ENCODE measurements at regions not wholly inside any gene's neighbourhood (a gene's known extent, or its start where the extent isn't known, plus 50 kb on each side); places are given as distances from the start of the nearest gene placed in this dataset.
"Not testable (repeated sequence)": the region's sequence is repeated elsewhere in the genome, so short reads cannot be mapped to it uniquely, and the experiment has no call there.

DNA sequence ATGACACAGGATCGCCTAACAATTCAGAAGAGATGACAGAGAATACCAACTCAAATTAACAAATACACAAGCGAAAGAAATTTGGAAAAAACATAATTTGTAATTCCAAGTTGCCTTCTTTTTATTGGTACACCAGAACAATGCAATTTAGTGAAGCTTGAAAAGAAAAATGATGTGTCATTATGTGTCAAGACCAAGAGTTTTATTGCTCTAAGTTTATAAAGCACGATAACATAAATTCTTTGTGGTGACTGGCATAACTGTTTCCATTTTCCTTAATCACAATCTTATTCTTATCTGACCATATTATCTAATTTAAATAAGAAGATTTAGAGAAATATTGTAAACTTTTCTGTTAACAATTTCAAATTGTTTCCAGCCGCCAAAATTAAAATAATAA lies 273.2 kb upstream of the TECRL start:
- H3K36me3 ChIP-seq: no peaks in the 10 kb centered on the region
- DNase-seq: no peak
- H3K27ac ChIP-seq: no peak overlapping the region
- TF ChIP-seq POLR2A (IDR thresholded peaks at IDR 0.05): no peak
- TF ChIP-seq, protein P1, sequence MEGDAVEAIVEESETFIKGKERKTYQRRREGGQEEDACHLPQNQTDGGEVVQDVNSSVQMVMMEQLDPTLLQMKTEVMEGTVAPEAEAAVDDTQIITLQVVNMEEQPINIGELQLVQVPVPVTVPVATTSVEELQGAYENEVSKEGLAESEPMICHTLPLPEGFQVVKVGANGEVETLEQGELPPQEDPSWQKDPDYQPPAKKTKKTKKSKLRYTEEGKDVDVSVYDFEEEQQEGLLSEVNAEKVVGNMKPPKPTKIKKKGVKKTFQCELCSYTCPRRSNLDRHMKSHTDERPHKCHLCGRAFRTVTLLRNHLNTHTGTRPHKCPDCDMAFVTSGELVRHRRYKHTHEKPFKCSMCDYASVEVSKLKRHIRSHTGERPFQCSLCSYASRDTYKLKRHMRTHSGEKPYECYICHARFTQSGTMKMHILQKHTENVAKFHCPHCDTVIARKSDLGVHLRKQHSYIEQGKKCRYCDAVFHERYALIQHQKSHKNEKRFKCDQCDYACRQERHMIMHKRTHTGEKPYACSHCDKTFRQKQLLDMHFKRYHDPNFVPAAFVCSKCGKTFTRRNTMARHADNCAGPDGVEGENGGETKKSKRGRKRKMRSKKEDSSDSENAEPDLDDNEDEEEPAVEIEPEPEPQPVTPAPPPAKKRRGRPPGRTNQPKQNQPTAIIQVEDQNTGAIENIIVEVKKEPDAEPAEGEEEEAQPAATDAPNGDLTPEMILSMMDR (IDR thresholded peaks at IDR 0.05): no peak
- intact Hi-C loops (cut with DNase I; ENCODE audit: low total_unique reads): no loop called here
- H3K9me3 ChIP-seq: no peaks in the 10 kb centered on the region
- no peak overlapping the region for H3K4me3 ChIP-seq
- H3K4me1 ChIP-seq: no peaks in the 10 kb centered on the region
- H3K27me3 ChIP-seq: no peaks in the 10 kb centered on the region

DNA sequence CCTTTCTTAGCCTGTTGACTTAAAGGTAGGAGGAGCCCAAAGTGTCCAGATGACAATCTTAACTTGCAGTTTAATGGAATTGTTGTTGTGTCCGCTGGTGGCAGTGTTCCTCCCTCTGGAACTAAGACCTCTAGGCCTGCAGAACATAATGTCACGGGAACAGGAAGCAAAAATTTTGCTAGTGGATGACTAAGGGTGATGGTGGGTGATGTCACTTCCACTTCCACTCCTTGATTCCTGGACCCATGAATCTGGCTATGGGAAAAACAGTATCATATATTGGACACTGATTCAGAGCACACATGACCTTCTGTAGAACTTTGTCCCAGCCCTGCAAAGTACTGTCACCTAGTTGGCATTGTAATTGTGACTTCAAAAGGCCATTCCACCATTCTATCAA lies 263.9 kb upstream of the TECRL start:
- H3K36me3 ChIP-seq; H3K4me3 ChIP-seq; H3K27me3 ChIP-seq; H3K4me1 ChIP-seq; DNase-seq; H3K9me3 ChIP-seq; intact Hi-C loops (cut with DNase I; ENCODE audit: low total_unique reads); H3K27ac ChIP-seq: not testable (repeated sequence)

DNA sequence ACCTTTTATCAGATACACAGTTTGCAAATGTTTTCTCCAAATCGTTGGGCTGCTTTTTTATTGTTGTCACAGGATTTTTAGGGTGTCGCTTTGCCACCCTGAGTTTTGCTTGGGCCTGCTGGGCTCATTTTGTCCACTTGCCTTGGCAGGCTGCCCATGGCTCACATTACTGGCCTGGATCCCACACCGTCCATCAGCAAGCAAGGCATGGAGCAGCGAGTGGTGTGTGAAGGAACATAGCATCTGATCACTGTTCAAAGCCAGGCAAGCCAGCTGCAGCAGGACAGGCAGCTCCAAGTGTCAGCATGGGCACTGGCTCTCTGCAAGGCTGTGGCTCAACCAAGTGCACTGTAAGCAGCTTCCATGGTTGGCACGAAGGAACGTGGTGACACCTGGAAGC lies 261.4 kb upstream of the TECRL start:
- TF ChIP-seq POLR2A (IDR thresholded peaks at IDR 0.05): no peak
- TF ChIP-seq, protein P1 (IDR thresholded peaks at IDR 0.05): no peak
- Histone ChIP-seq H3K36me3 (no peaks in the 10 kb centered on the region), H3K27me3 (no peaks in the 10 kb centered on the region), H3K4me3 (no peak overlapping the region), H3K27ac (no peak overlapping the region), H3K9me3 (no peaks in the 10 kb centered on the region), H3K4me1 (no peaks in the 10 kb centered on the region)
- DNase-seq: no peak
- intact Hi-C loops (cut with DNase I; ENCODE audit: low total_unique reads): no loop called here

DNA sequence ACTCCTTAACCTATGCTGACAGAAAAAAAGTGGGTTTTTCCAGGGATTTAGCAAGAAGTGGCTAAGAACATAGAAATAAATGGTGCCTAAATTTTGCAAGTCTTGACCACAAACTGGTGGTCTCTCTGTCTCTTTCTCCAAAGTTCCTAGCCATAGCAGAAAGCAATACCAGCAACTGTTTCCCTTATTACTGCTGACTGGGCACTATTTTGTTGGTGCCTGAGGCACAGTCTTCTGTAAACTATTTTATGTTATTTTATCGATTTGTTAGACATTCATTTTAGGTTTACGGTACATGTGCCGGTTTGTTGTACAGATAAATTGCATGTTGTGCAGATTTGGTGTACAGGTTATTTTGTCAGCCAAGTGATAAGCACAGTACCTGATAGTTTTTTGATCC lies 234.6 kb upstream of the TECRL start:
- TF ChIP-seq, protein P1 (IDR thresholded peaks at IDR 0.05): no peak
- TF ChIP-seq POLR2A (IDR thresholded peaks at IDR 0.05): no peak
- H3K27me3 ChIP-seq: no peaks in the 10 kb centered on the region
- intact Hi-C loops (cut with DNase I; ENCODE audit: low total_unique reads): no loop called here

DNA sequence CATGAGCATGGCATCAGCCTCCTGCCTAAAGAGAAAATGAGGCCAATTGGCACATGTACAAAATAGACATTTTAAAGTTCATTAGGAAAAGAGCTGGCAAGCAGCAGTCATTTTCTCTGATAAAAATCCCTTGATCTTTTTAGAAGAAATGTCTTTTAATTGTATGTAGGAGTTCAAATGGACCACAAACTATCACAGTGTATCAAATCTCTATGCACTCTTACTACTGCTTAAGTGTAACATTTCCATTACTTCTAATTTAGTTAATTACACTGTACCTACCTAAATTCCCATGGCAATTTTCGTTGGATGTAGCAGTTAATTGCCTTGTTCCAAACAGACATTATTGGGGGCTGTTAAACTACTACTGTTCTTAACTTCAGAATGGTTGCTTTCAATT lies 233.7 kb upstream of the TECRL start:
- no peak overlapping the region for H3K4me3 ChIP-seq
- no peaks in the 10 kb centered on the region for H3K4me1 ChIP-seq
- no peak overlapping the region for H3K27ac ChIP-seq
- no peaks in the 10 kb centered on the region for H3K9me3 ChIP-seq
- TF ChIP-seq POLR2A (IDR thresholded peaks at IDR 0.05): no peak
- intact Hi-C loops (cut with DNase I; ENCODE audit: low total_unique reads): no loop called here
- no peak for DNase-seq
- no peaks in the 10 kb centered on the region for H3K36me3 ChIP-seq
- H3K27me3 ChIP-seq: no peaks in the 10 kb centered on the region

More for the DNA sequence above, 234.6 kb upstream of the TECRL start:
- H3K4me3 ChIP-seq: no peak overlapping the region
- no peak for DNase-seq
- H3K27ac ChIP-seq: no peak overlapping the region
- H3K36me3 ChIP-seq: no peaks in the 10 kb centered on the region
- no peaks in the 10 kb centered on the region for H3K9me3 ChIP-seq
- H3K4me1 ChIP-seq: no peaks in the 10 kb centered on the region

DNA sequence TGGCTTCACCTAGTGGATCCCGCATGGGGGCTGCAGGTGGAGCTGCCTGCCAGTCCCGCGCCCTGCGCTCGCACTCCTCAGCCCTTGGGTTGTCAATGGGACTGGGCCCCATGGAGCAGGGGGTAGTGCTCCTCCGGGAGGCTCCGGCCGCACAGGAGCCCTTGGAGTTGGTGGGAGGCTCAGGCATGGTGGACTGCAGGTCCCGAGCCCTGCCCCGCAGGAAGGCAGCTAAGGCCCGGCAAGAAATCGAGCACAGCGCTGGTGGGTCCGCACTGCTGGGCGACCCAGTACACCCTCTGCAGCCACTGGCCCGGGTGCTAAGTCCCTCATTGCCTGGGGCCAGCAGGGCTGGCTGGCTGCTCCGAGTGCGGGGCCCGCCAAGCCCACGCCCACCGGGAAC lies 231.2 kb upstream of the TECRL start:
- H3K27me3 ChIP-seq; H3K4me1 ChIP-seq; H3K4me3 ChIP-seq; H3K36me3 ChIP-seq; intact Hi-C loops (cut with DNase I; ENCODE audit: low total_unique reads); H3K27ac ChIP-seq; DNase-seq; H3K9me3 ChIP-seq: not testable (repeated sequence)

DNA sequence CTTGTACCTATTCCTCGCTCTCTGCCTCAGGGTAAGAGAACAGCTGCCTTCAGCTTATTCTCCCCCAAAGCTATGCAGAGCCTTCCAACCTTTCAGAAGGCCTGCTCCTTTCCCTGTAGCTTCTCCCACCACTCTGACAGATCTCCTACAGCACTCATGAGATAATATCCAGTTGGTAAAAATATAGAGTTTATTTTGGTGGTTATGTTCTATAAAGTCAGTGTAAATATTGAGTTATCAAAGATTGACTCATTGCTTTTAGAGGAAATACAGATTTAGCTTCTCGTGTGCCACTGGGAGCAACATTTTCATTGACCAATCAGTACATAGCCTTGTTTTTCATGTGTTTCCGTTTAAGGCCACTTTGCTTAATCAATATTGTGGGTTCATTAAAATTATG lies 216.2 kb upstream of the TECRL start:
- intact Hi-C loops (cut with DNase I; ENCODE audit: low total_unique reads): no loop called here
- no peaks in the 10 kb centered on the region for H3K4me1 ChIP-seq
- no peaks in the 10 kb centered on the region for H3K9me3 ChIP-seq
- no peak for DNase-seq
- no peak overlapping the region for H3K27ac ChIP-seq
- H3K36me3 ChIP-seq: no peaks in the 10 kb centered on the region
- H3K27me3 ChIP-seq: no peaks in the 10 kb centered on the region
- TF ChIP-seq POLR2A (IDR thresholded peaks at IDR 0.05): no peak
- TF ChIP-seq, protein P1 (IDR thresholded peaks at IDR 0.05): no peak
- no peak overlapping the region for H3K4me3 ChIP-seq

Measured in uterus (tissue), 3 donors.